K562 (cell line): ENCODE measurements at regions not wholly inside any gene's neighbourhood (a gene's known extent, or its start where the extent isn't known, plus 50 kb on each side); places are given as distances from the start of the nearest gene placed in this dataset.

Source experiments
- ATAC-seq: fragments of 200-7000 bp; cut with Tn5 transposase; 3 replicates; pipeline ENCODE4 v1.9.1; 2020; ENCODE audit warnings: moderate library complexity
- BruUV-seq: library from RNA; stranded (reverse); fragments of 400-500 nt; replicated peaks from 2 replicates; lab custom pipeline; 2021; lab: Mats Ljungman, UMichigan
- CTCF ChIA-PET: fragments of 300-600 bp; formaldehyde crosslinking; extraction: SDS; loops from one replicate; lab custom pipeline; 2021; ENCODE audit warnings: low intra/inter-chr PET ratio; lab: Yijun Ruan, JAX
- POLR2A ChIA-PET: fragments of 300-600, 350-650 bp; sonication (Branson Sonifier 250); formaldehyde crosslinking; extraction: SDS; loops from one replicate; lab custom pipeline; 2021; ENCODE audit warnings: antibody characterized with exemption, inconsistent platforms; lab: Yijun Ruan, JAX
- DNase-seq, 4 experiments: peaks; one replicate each; pipeline versions ENCODE4 v3.0.0 to v3.0.0-alpha.2; 2011 to 2018; ENCODE audit warnings: low spot score in 3 of 4, mixed read lengths in 3 of 4; ENCODE audit errors: extremely low read depth in 1 of 4
- FAIRE-seq: peaks from 2 replicates; lab custom pipeline; 2011; peaks lifted over from hg19 to GRCh38; lab: Jason Lieb, UNC
- H2AFZ ChIP-seq: 2 replicates; pipeline ENCODE4 v1.6.0; 2011; ENCODE audit warnings: low read depth, low read length, control low read depth, inconsistent platforms
- H3K27ac ChIP-seq: fragments of 200-600 bp; 3 replicates; pipeline ENCODE4 v1.8.0; 2011; ENCODE audit warnings: low read depth, mild to moderate bottlenecking, control low read depth, inconsistent platforms, low read length, moderate library complexity, mixed read lengths; ENCODE audit errors: extremely low read depth
- H3K27me3 ChIP-seq, 2 experiments: fragments of 300-600 bp in 1 of 2; 2 replicates in 1 of 2; 3 replicates in 1 of 2; pipeline versions ENCODE4 v1.6.0 to v1.8.0; 2011; ENCODE audit warnings: inconsistent platforms in 2 of 2, low read length in 2 of 2, mild to moderate bottlenecking in 1 of 2, mixed read lengths in 1 of 2, moderate library complexity in 1 of 2; ENCODE audit not compliant: control insufficient read depth in 2 of 2, insufficient read depth in 2 of 2
- H3K36me3 ChIP-seq: fragments of 300-600 bp; 3 replicates; pipeline ENCODE4 v1.8.0; 2011; ENCODE audit warnings: mild to moderate bottlenecking, low read length, inconsistent platforms; ENCODE audit not compliant: control insufficient read depth, insufficient read depth
- H3K4me1 ChIP-seq, 2 experiments: fragments of 200-600 bp in 1 of 2; replicated peaks in 1 of 2; 2 replicates in 1 of 2; 3 replicates in 1 of 2; pipeline versions ENCODE4 v1.5.1 to v1.8.0; 2011; ENCODE audit warnings: inconsistent platforms in 2 of 2, low read length in 2 of 2, mild to moderate bottlenecking in 1 of 2, mixed read lengths in 1 of 2, moderate library complexity in 1 of 2; ENCODE audit not compliant: control insufficient read depth in 2 of 2, insufficient read depth in 2 of 2
- H3K4me2 ChIP-seq: 2 replicates; pipeline ENCODE4 v1.6.1; 2011; ENCODE audit warnings: low read length, control low read depth, inconsistent platforms, mixed read lengths; ENCODE audit not compliant: insufficient read depth
- H3K4me3 ChIP-seq: fragments of 200-600 bp; sonication (generic), shearing (Covaris generic); 2 replicates; pipeline ENCODE4 v1.5.1; 2016; ENCODE audit warnings: control low read depth, inconsistent platforms
- H3K79me2 ChIP-seq: fragments of 200-600 bp; 3 replicates; pipeline ENCODE4 v1.8.0; 2011; ENCODE audit warnings: low read length, inconsistent platforms; ENCODE audit not compliant: control insufficient read depth, insufficient read depth
- H3K9ac ChIP-seq, 2 experiments: 2 replicates each; pipeline versions ENCODE4 v1.6.0 to v1.6.1; 2011; ENCODE audit warnings: low read depth in 2 of 2, low read length in 2 of 2, control low read depth in 1 of 2, inconsistent platforms in 1 of 2, mild to moderate bottlenecking in 1 of 2, mixed read lengths in 1 of 2; ENCODE audit not compliant: insufficient read depth in 1 of 2
- H3K9me1 ChIP-seq: one replicate; pipeline ENCODE4 v1.6.0; 2011; ENCODE audit warnings: inconsistent platforms, mild to moderate bottlenecking, low read length, moderate library complexity; ENCODE audit not compliant: control insufficient read depth, insufficient read depth
- H3K9me3 ChIP-seq: replicated peaks from 2 replicates; pipeline ENCODE4 v1.5.1; 2011; ENCODE audit warnings: low read depth, low read length, inconsistent platforms; ENCODE audit not compliant: control insufficient read depth, insufficient read depth
- H4K20me1 ChIP-seq: replicated peaks from 2 replicates; pipeline ENCODE4 v1.6.1; 2011; ENCODE audit warnings: low read length, inconsistent platforms, mixed read lengths; ENCODE audit not compliant: control insufficient read depth, insufficient read depth
- DIDO1 ChIP-seq: fragments of 450-650 bp; IDR thresholded peaks from 2 replicates; pipeline ENCODE4 v1.6.1; 2016; ENCODE audit warnings: low read depth, missing biosample characterization, missing genetic modification characterization
- E4F1 ChIP-seq: fragments of 250-450 bp; sonication (Bioruptor Pico); IDR thresholded peaks from 2 replicates; pipeline ENCODE4 v1.5.0; 2021; ENCODE audit warnings: mild to moderate bottlenecking, borderline replicate concordance
- ETS2 ChIP-seq: IDR thresholded peaks from 2 replicates; pipeline ENCODE4 v1.6.1; 2016; ENCODE audit warnings: borderline replicate concordance, missing genetic modification characterization, mild to moderate bottlenecking, moderate library complexity, missing compliant biosample characterization; ENCODE audit not compliant: poor library complexity, severe bottlenecking
- HMGXB4 ChIP-seq: sonication (generic); formaldehyde crosslinking; IDR thresholded peaks from 2 replicates; pipeline ENCODE4 v1.8.1; 2023; ENCODE audit warnings: mild to moderate bottlenecking, missing genetic modification reagents
- PTBP1 ChIP-seq: fragments of 200-400 bp; formaldehyde crosslinking; IDR thresholded peaks from 2 replicates; pipeline ENCODE4 v1.6.1; 2017; ENCODE audit warnings: low read depth, low read length
- TEAD1 ChIP-seq, 2 experiments: fragments of 450-650 bp in 1 of 2; sonication (generic) in 1 of 2; formaldehyde crosslinking; IDR thresholded peaks; 2 replicates each; pipeline versions ENCODE4 v1.4.0 to v1.8.0; 2020 to 2022; ENCODE audit warnings: mild to moderate bottlenecking in 2 of 2, missing genetic modification reagents in 1 of 2
- ZNF175 ChIP-seq: fragments of 200-800 bp; sonication (Bioruptor generic); IDR thresholded peaks from 2 replicates; pipeline ENCODE4 v1.6.1; 2016; ENCODE audit warnings: low read depth, mild to moderate bottlenecking, missing genetic modification characterization, missing compliant biosample characterization
- ZNF778 ChIP-seq: fragments of 450-650 bp; formaldehyde crosslinking; IDR thresholded peaks from 2 replicates; pipeline ENCODE4 v1.4.0; 2020; ENCODE audit warnings: mild to moderate bottlenecking, moderate library complexity
- WGBS: fragments of 100-300 bp; shearing (Covaris generic); methylation state at CpG from one replicate; pipeline ENCODE4 v1.1.6; 2016; ENCODE audit warnings: low coverage, mixed read lengths; ENCODE audit not compliant: insufficient coverage; ENCODE audit errors: missing lambda C conversion rate; 5-methylcytosine and 5-hydroxymethylcytosine counted together
- in situ Hi-C: fragments of 300-500 bp; cut with MboI; formaldehyde crosslinking; loops from 4 replicates; pipeline ENCODE4 v1.15.0; 2018; ENCODE audit warnings: inconsistent platforms, mixed read lengths
- intact Hi-C: fragments of 100-400 bp; cut with micrococcal nuclease; formaldehyde crosslinking; loops from 2 replicates; pipeline ENCODE4 v1.14.2; 2022

DNA sequence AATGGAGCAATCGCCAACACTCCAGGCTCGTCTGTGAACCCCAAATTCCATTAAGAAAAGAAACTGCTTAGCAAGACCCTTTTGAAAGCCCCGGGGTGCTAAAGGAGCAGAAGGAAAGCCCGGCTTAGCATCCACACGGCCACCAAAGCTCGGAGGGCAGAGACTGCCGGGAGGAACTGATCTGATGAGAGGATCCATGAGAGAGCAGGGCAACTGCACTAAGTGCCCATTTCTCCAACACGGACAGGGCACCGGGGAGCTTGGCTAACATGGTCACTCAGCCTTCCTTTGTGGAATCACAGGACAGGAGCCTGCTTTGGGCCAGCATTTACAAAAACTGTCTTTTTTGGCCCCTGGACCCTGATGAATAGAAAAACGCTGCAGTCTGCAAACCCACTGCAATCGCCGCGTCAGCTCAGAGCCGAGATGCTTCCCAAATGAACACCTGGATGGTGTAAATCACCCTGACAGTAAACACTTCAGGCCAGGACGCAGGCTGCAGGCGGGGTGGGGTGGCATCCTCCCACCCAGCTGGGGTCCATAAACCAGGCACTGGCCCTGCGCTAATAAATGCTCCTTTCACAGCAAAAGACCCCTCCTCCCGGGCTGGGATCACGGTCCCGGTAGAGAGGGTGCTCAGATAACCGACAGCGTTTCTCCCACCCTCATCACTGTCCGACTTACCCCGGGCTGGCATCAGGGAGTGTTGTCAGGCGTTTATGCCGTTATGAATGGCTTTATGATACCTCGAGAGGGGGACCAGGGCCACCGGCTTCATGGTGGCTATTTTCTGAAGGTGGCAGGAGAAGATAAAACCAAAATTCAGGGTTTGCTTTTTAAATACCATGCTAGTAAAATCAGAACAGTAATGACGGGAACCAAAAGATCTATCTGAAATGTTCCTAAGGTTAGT lies 299.5 kb downstream of the IRF8 start:
- no peaks in the 10 kb centered on the region for H3K9me3 ChIP-seq
- H3K27me3 ChIP-seq: peaks cover 69 to 71% of the 10 kb centered on the region in 2 experiments
- no peak overlapping the region for H3K9ac ChIP-seq
- H3K4me1 ChIP-seq: no peaks in the 10 kb centered on the region
- intact Hi-C loops: no loop called here
- H4K20me1 ChIP-seq: no peaks in the 10 kb centered on the region; the same call in 1 of the 2 replicates
- DNase-seq (no peak), ATAC-seq (no peak)
- no peak overlapping the region for H2AFZ ChIP-seq
- TF ChIP-seq E4F1 (no peak), DIDO1 (tag) (no peak), PTBP1 (no peak), ZNF778 (CRISPR knock-in tag) (no peak), TEAD1 (CRISPR knock-in tag; IDR thresholded peaks at IDR 0.05) (no peak), HMGXB4 (CRISPR knock-in tag) (no peak), ZNF175 (CRISPR knock-in tag) (no peak), ETS2 (tag) (no peak)
- TF ChIP-seq, all 486 proteins: peak for 0
- Histone ChIP-seq H3K36me3 (no peaks in the 10 kb centered on the region), H3K9me1 (no peaks in the 10 kb centered on the region), H3K4me2 (no peak overlapping the region), H3K4me3 (no peak overlapping the region), H3K79me2 (no peaks in the 10 kb centered on the region), H3K27ac (no peak overlapping the region)
- ChIA-PET POLR2A (interaction anchor here (0.7 to 1.2 kb wide), 2 partner anchors 24 to 78 kb away, joined by 3 to 5 read pairs; no protein-coding TSS in a partner anchor), CTCF (no interaction called here)
- in situ Hi-C loops: no loop called here
- WGBS: under 1% methylated on average over 29 of the region's 29 CpGs
- FAIRE-seq: no peak
- BruUV-seq: no TSS peak
